ENCODE measurements at regions not wholly inside any gene's neighbourhood (a gene's known extent, or its start where the extent isn't known, plus 50 kb on each side); places are given as distances from the start of the nearest gene placed in this dataset.

DNA sequence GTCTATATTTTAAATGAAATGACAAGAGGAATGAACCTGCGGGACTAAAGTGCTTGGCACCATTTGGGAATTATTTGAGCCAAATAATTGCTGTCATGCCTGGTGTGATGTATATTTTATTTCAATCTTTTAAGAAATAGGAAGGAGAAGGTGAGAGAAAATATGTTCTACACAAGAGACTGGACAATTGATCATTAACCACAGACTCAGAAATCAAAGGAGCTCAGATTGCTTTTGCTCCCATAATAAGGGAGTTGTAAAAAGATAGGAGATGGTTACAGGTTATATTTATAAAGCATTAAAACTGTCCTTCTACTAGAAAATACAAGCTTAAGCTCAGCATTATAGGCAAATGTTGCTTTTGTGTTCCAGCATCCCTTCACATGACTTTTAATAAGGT is 515.2 kb upstream of the SULF2 start:
- no peak for DNase-seq (ENCODE audit: low spot score)

- peak; percentile 62 for DNase-seq (ENCODE audit: low spot score)
These were observed 513.7 kb upstream of the SULF2 start for GRCh38 chr20:48298851-48299484.

GRCh38 chr20:48298433-48298832 is 513.2 kb upstream of the SULF2 start:
- no peak for DNase-seq (ENCODE audit: low spot score)

DNA sequence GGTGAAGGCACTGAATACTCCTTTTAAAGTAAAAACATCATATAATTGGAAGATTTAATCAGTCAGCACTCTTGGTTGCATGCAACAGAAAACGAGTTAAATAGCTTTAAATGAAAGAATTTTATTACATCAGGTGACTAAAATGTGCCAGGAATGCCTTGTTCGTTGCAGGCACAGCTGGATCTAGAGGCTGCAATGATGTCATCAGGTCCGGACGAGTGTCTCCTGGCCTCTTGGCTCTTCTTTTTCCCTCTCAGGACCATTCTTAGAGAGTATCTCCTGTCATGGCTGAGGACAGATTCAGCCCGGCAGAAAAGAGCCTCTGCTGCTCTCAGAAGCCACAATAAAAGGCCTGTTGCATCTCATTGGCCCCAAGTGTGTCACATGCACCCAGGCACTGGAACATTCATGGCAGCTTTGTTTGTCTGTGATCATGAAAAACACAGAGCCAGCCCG is 510.7 kb upstream of the SULF2 start:
- no peak for DNase-seq (ENCODE audit: low spot score)

- DNase-seq (ENCODE audit: low spot score), result peak; percentile 66
These were observed 510.2 kb upstream of the SULF2 start for GRCh38 chr20:48295445-48295903.

- no peak for DNase-seq (ENCODE audit: low spot score)
These were observed 509.7 kb upstream of the SULF2 start for GRCh38 chr20:48294942-48295341.

DNA sequence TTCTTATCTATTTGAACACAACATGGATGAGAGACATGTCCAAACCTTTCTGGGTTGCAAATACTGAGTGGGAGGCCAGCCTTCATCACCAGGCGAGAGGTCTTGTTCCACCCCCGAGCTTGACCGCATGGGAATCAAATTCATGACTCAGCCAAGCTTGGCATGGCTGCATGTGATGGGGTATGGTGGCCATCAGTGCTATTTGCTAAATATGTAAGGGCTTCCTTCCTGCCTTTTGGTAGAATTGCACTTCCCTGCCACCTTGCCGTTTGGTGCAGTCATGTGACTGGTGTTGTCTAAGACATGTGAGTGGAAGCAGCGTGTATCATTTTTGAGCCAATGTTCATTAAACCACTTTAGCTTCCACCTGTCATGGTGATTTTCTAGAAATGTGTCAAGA is 508.9 kb upstream of the SULF2 start:
- no peak for DNase-seq (ENCODE audit: low spot score)

- no peak for DNase-seq (ENCODE audit: low spot score)
These were observed 508.4 kb upstream of the SULF2 start for GRCh38 chr20:48293671-48294070.

GRCh38 chr20:48292806-48293205 is 507.5 kb upstream of the SULF2 start:
- DNase-seq (ENCODE audit: low spot score), result no peak

DNA sequence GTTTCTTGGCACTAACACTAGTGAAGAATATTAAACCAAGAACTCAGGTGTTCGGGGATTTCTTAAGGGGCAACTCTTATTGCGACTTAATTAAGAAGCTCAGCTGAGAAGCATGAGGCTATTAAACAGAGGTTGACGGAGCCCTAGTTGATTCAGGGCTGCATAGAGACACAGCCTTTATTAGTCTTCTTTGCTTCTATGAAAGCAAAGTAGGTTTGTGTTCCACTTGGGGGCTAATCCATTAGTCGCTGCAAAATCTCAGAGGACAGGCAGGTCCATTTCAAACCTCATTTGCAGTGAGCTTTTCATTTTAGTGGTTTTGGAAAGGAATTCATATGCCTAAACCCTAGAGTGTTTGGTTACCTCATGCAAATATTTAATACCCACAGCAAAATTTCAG is 506.6 kb upstream of the SULF2 start:
- DNase-seq (ENCODE audit: low spot score), result no peak

- no peak for DNase-seq (ENCODE audit: low spot score)
These were observed 503.7 kb upstream of the SULF2 start for GRCh38 chr20:48288930-48289507.

GRCh38 chr20:48287552-48288170 is 502.4 kb upstream of the SULF2 start:
- no peak for DNase-seq (ENCODE audit: low spot score)

DNA sequence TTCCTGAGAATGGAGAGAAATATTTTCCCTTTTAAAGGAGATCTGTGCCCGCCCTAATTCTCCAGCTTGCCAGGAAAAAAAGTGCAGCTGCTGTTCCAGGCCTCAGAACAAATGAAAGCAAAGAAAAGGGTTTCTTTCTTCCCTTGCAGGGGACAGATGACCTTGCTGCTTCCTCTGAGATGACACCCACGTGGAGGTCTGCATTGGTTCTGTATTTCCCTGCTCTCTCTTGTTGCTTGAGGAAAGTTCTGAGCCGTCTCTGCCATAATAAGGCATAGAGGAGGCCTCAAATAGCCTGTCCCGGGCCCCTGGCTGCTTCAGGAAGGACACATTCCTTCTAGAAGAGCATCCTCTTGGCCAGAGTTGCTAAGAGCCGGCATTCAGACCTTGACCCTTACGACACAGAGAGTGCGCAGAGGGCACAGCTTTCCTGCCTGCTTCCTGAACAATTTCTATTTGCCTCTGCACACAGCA is 501.8 kb upstream of the SULF2 start:
- DNase-seq (ENCODE audit: low spot score), result no peak

DNA sequence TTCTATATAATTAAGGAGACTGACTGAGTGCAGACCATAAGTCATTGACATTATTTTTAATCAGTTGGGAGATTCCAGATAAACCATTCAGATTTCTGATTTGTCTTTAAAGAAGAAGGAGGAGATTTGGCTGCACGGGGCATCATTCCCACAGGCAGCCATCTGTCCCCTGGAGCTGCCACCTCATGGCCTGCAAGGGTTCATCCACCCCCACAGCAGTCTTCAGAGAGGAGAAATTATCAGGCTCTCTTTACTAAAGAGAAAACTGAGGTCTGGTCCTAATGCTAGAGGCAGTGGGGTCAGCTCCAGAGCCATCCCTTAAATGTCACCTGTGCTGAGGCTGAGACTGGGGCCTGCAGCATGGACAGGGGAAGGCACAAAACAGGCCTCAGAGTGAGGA is 501.3 kb upstream of the SULF2 start:
- DNase-seq (ENCODE audit: low spot score), result no peak

- DNase-seq (ENCODE audit: low spot score), result no peak
These were observed 500.4 kb upstream of the SULF2 start for GRCh38 chr20:48285656-48286055.

- DNase-seq (ENCODE audit: low spot score), result no peak
These were observed 499.6 kb upstream of the SULF2 start for GRCh38 chr20:48284837-48285236.

- DNase-seq (ENCODE audit: low spot score), result no peak
These were observed 499.0 kb upstream of the SULF2 start for GRCh38 chr20:48284315-48284714.

DNA sequence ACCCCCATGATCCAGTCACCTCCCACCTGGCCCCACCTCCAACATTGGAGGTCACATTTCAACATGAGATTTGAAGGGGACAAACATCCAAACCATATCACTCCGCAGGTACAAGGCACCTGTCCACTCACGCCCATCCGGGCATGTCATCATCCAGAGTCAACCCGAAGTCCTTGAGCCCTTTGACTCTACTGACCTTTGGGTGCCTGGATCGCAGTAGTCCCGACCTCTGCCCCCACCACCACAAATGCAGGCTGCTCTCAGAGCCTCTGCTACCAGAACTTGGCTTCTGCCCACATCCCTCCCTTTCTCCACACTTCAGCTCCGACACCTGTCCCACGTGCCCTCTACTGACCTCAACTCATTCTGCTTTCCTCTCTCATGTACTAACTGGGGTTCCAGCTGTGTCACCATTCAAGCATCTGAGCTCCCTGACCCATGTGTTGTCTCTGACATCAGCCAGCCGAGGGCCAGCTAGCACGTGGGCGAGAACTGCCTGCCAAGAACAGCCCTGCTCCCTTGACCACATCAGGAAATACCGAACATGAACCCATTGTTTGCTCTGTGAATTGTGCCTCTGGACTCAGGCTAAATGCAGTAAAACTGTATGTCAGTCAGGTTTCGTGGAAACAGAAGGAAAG is 498.3 kb upstream of the SULF2 start:
- DNase-seq (ENCODE audit: low spot score), result peak; percentile 4

- no peak for DNase-seq (ENCODE audit: low spot score)
These were observed 497.4 kb upstream of the SULF2 start for GRCh38 chr20:48282591-48283228.

DNA sequence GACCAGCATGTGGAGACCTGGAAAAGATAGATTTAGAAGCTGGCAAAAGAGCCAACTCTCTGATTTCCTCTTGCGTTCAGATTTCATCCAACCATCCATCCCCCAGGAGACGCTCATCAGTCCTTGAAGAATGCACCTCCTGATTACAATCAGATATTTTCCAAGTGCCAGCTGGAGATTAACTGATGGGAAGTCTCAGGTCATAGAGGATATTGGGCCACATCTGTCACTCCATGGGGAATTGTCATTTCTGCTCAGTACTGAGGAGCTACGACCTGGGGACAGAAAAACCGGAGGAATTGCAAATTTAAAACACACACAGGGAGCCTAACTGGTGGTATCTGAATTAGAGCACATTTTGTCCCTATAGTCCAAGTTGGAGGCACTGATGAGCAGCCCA is 496.2 kb upstream of the SULF2 start:
- DNase-seq (ENCODE audit: low spot score), result no peak

DNA sequence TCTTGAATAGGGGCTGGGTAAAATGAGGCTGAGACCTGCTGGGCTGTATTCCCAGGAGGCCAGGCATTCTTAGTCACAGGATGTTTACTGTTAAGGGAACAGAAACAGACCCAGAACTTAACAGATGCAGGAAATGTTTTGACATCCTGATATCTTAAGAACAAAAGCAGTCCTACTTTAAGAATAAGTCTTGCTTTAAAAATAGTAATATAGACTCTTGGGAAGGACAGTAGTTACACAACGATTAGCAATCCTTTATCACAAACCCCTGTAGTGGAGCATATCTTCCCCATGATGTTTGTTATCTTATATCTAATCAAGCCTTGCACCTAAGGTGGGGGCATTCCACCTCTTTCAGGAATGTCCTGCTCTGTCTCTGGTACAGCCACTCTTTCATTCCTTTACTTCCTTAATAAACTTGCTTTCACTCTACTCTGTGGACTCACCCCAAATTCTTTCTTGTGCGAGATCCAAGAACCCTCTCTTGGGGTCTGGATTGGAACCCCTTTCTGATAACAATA is 493.7 kb upstream of the SULF2 start:
- DNase-seq (ENCODE audit: low spot score), result no peak

- DNase-seq (ENCODE audit: low spot score), result no peak
These were observed 492.0 kb upstream of the SULF2 start for GRCh38 chr20:48277266-48277665.
